Ishikawa (cell line): ENCODE measurements at regions not wholly inside any gene's neighbourhood (a gene's known extent, or its start where the extent isn't known, plus 50 kb on each side); places are given as distances from the start of the nearest gene placed in this dataset.

ENCODE experiments used
- CEBPB ChIP-seq: IDR thresholded peaks from 2 replicates; pipeline ENCODE4 v1.6.1; 2012
- CREB1 ChIP-seq: IDR thresholded peaks from 2 replicates; pipeline ENCODE4 v1.6.1; 2012; ENCODE audit warnings: low read depth
- EGR1 ChIP-seq: IDR thresholded peaks from 2 replicates; pipeline ENCODE4 v1.6.1; 2012
- EP300 ChIP-seq: IDR thresholded peaks from 2 replicates; pipeline ENCODE4 v1.6.1; 2012; ENCODE audit warnings: borderline replicate concordance
- FOXM1 ChIP-seq: IDR thresholded peaks from 2 replicates; pipeline ENCODE4 v1.6.1; 2012; ENCODE audit warnings: low read depth, borderline replicate concordance
- NFIC ChIP-seq: IDR thresholded peaks from 2 replicates; pipeline ENCODE4 v1.6.1; 2012
- RAD21 ChIP-seq: IDR thresholded peaks from 2 replicates; pipeline ENCODE4 v1.6.1; 2012; ENCODE audit warnings: low read depth
- TAF1 ChIP-seq: IDR thresholded peaks from 2 replicates; pipeline ENCODE4 v1.6.1; 2012; ENCODE audit warnings: low read depth, mild to moderate bottlenecking
- TCF12 ChIP-seq: IDR thresholded peaks from 2 replicates; pipeline ENCODE4 v1.6.1; 2012; ENCODE audit warnings: low read depth
- TEAD4 ChIP-seq: IDR thresholded peaks from 2 replicates; pipeline ENCODE4 v1.6.1; 2012
- YY1 ChIP-seq: IDR thresholded peaks from 2 replicates; pipeline ENCODE4 v1.6.1; 2012; ENCODE audit warnings: low read depth
- ZBTB7A ChIP-seq: IDR thresholded peaks from 2 replicates; pipeline ENCODE4 v1.6.1; 2012; ENCODE audit warnings: low read depth
- TF ChIP-seq, protein P1 (sequence below): IDR thresholded peaks from 2 replicates; pipeline ENCODE4 v1.6.1; 2012
- TF ChIP-seq, protein P2 (sequence below): IDR thresholded peaks from 2 replicates; pipeline ENCODE4 v1.6.1; 2012
- TF ChIP-seq, protein P3 (sequence below): IDR thresholded peaks from 2 replicates; pipeline ENCODE4 v1.6.1; 2012; ENCODE audit warnings: low read depth, mild to moderate bottlenecking

DNA sequence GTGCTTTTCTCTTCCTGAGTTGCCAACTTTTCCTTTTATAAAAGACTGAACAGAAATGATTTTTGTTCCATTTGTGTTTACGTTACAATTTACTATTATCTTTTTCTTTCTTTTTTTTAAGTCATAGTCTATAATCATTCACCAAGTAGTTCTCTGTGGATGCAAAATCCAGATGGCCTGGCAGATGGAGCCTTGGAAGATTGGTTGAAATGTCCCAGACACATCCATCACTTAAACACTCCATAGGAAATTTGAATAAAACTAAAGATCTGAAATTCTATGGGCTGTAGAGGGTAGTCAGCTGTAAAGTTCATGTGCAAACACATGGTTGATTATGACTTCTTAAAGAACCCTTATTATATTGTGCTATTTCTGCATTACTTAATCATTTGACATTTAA is 164.8 kb upstream of the DOCK10 start:
- TF ChIP-seq, protein P1, sequence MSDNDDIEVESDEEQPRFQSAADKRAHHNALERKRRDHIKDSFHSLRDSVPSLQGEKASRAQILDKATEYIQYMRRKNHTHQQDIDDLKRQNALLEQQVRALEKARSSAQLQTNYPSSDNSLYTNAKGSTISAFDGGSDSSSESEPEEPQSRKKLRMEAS: no peak
- TF ChIP-seq, protein P2, sequence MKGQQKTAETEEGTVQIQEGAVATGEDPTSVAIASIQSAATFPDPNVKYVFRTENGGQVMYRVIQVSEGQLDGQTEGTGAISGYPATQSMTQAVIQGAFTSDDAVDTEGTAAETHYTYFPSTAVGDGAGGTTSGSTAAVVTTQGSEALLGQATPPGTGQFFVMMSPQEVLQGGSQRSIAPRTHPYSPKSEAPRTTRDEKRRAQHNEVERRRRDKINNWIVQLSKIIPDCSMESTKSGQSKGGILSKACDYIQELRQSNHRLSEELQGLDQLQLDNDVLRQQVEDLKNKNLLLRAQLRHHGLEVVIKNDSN: no peak
- TF ChIP-seq RAD21 (no peak), CEBPB (no peak), ZBTB7A (no peak), NFIC (no peak), CREB1 (no peak), TCF12 (no peak)
- TF ChIP-seq, protein P3, sequence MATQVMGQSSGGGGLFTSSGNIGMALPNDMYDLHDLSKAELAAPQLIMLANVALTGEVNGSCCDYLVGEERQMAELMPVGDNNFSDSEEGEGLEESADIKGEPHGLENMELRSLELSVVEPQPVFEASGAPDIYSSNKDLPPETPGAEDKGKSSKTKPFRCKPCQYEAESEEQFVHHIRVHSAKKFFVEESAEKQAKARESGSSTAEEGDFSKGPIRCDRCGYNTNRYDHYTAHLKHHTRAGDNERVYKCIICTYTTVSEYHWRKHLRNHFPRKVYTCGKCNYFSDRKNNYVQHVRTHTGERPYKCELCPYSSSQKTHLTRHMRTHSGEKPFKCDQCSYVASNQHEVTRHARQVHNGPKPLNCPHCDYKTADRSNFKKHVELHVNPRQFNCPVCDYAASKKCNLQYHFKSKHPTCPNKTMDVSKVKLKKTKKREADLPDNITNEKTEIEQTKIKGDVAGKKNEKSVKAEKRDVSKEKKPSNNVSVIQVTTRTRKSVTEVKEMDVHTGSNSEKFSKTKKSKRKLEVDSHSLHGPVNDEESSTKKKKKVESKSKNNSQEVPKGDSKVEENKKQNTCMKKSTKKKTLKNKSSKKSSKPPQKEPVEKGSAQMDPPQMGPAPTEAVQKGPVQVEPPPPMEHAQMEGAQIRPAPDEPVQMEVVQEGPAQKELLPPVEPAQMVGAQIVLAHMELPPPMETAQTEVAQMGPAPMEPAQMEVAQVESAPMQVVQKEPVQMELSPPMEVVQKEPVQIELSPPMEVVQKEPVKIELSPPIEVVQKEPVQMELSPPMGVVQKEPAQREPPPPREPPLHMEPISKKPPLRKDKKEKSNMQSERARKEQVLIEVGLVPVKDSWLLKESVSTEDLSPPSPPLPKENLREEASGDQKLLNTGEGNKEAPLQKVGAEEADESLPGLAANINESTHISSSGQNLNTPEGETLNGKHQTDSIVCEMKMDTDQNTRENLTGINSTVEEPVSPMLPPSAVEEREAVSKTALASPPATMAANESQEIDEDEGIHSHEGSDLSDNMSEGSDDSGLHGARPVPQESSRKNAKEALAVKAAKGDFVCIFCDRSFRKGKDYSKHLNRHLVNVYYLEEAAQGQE: no peak

DNA sequence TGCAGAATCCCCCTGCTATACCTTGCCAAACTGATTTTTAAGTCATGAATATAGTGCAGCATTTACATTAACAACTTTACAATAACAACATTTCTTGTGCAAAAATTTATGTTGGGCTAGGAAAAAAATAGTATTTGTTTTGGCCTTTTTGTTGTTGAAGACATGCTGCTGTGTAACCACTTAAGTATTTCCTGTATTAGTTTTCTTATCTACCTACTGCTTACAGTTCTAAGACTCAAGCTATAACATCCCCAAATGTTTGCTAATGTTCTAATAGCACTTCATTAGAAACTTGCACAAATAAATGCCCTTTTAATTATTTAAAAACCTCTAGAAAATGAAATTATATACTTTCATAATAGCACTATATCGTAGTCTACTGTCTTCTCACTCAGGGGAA is 154.3 kb upstream of the DOCK10 start:
- TF ChIP-seq FOXM1 (no peak), TCF12 (no peak), EP300 (no peak)
- TF ChIP-seq, protein P2: no peak

DNA sequence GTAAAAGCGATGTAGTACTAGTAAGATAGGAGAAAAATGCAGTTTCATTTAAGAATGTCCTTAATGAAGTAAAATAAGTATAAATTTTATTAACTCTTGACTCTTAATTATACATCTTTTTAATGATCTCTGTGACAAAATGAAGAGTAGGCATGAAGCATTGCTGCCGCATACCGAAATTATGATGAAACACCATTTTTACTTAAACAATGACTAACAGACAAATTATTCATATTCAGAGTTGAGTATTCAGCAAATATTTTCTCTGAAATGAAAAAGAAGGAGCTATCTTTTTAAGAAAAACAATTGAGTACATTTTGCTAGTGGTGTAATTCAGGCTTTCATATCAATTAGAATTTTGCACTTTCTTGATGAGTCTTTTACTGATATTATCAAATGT is 150.6 kb upstream of the DOCK10 start:
- no peak for TF ChIP-seq RAD21
- TF ChIP-seq TEAD4: no peak
- no peak for TF ChIP-seq TAF1
- TF ChIP-seq, protein P3: no peak
- TF ChIP-seq, protein P1: no peak
- no peak for TF ChIP-seq YY1
- TF ChIP-seq NFIC: no peak
- TF ChIP-seq TCF12: no peak
- no peak for TF ChIP-seq CEBPB

DNA sequence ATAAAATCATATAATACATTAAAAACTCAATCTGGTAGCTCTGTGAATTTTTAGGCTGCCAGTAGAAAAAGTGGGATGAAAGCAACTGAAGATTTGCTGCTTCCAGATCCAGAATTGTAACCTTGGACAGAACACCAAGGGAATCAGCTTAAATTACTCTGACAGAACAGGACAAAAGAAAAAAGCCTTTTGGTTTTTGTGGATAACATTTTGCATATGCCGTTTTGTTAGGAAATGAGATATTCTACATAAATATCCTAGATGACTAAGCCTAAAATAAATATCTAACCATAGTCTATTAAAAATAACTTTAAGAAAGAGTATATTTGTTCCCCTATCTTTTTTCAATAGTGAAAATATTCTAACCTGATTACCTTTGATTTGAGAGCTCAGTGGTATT is 148.7 kb upstream of the DOCK10 start:
- TF ChIP-seq EGR1: no peak
- TF ChIP-seq, protein P1: no peak
- no peak for TF ChIP-seq FOXM1
- no peak for TF ChIP-seq RAD21
- TF ChIP-seq, protein P3: no peak
- TF ChIP-seq YY1: no peak
- no peak for TF ChIP-seq CEBPB
- no peak for TF ChIP-seq CREB1
- TF ChIP-seq, protein P2: no peak
- TF ChIP-seq TEAD4: no peak
- no peak for TF ChIP-seq TCF12
- no peak for TF ChIP-seq TAF1
- TF ChIP-seq EP300: no peak
- TF ChIP-seq ZBTB7A: no peak
- TF ChIP-seq NFIC: no peak

DNA sequence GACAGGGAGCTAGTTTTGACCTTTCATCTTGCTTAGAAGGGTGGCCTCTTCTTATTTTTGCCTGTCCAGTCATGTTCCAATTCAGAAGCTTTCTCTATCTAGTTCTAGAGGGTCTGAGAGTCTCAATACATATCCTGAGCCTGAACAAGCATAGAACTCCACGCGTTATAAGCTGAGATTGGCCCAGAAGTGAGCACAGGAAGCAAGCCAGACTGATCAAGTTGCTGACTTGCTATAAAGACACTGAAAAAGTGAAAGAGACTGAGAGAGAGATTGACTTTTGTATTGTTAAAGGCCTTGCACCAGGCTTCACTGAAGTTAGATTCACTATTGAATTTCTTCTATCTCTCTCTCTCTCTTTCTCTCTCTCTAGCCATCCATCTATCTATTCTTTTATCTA is 142.7 kb upstream of the DOCK10 start:
- TF ChIP-seq TAF1: no peak
- no peak for TF ChIP-seq RAD21
- TF ChIP-seq, protein P2: no peak
- TF ChIP-seq EP300: no peak
- TF ChIP-seq FOXM1: no peak
- TF ChIP-seq EGR1: no peak
- TF ChIP-seq, protein P3: no peak
- TF ChIP-seq ZBTB7A: no peak
- TF ChIP-seq CEBPB: no peak
- TF ChIP-seq NFIC: no peak
- TF ChIP-seq, protein P1: no peak
- no peak for TF ChIP-seq TCF12
- TF ChIP-seq YY1: no peak
